Liver (tissue), 7 donors: ENCODE measurements at regions not wholly inside any gene's neighbourhood (a gene's known extent, or its start where the extent isn't known, plus 50 kb on each side); places are given as distances from the start of the nearest gene placed in this dataset.
"Not testable (repeated sequence)": the region's sequence is repeated elsewhere in the genome, so short reads cannot be mapped to it uniquely, and the experiment has no call there.

Experiments
- DNase-seq: peaks from one replicate; pipeline ENCODE4 v3.0.0-alpha.2; 2017; ENCODE audit warnings: low spot score
- H3K27ac ChIP-seq, 2 donors: one replicate each; pipeline ENCODE4 v1.7.0; 2013; ENCODE audit warnings: inconsistent platforms in 2 of 2, low read length in 2 of 2, control low read depth in 1 of 2, low read depth in 1 of 2, mild to moderate bottlenecking in 1 of 2
- H3K27me3 ChIP-seq, 4 donors: one replicate each; pipeline versions ENCODE4 v1.6.1 to v1.7.0; 2013; ENCODE audit warnings: low read length in 3 of 4, inconsistent platforms in 1 of 4, mild to moderate bottlenecking in 1 of 4, moderate library complexity in 1 of 4; ENCODE audit not compliant: control insufficient read depth in 4 of 4, insufficient read depth in 4 of 4
- H3K36me3 ChIP-seq, 4 donors: one replicate each; pipeline versions ENCODE4 v1.6.1 to v1.7.0; 2013; ENCODE audit warnings: low read length in 3 of 4, mild to moderate bottlenecking in 3 of 4, low read depth in 1 of 4, moderate library complexity in 1 of 4; ENCODE audit not compliant: control insufficient read depth in 4 of 4, insufficient read depth in 3 of 4
- H3K4me1 ChIP-seq, 4 donors: one replicate each; pipeline versions ENCODE4 v1.6.1 to v1.7.0; 2013; ENCODE audit warnings: low read length in 3 of 4, mild to moderate bottlenecking in 3 of 4, moderate library complexity in 1 of 4; ENCODE audit not compliant: control insufficient read depth in 4 of 4, insufficient read depth in 4 of 4
- H3K4me3 ChIP-seq, 3 donors: one replicate each; pipeline versions ENCODE4 v1.6.1 to v1.7.0; 2013; ENCODE audit warnings: low read length in 3 of 3, control low read depth in 1 of 3, low read depth in 1 of 3, mild to moderate bottlenecking in 1 of 3
- H3K9ac ChIP-seq, 2 donors: one replicate each; pipeline ENCODE4 v1.7.0; 2013; ENCODE audit warnings: low read length in 2 of 2, mild to moderate bottlenecking in 2 of 2, moderate library complexity in 2 of 2, control low read depth in 1 of 2, low read depth in 1 of 2
- H3K9me3 ChIP-seq, 4 donors: one replicate each; pipeline versions ENCODE4 v1.6.1 to v1.7.0; 2013; ENCODE audit warnings: low read length in 3 of 4; ENCODE audit not compliant: control insufficient read depth in 4 of 4
- EGR1 ChIP-seq, 2 donors: IDR thresholded peaks; 2 replicates each; pipeline ENCODE4 v1.6.1; 2016 to 2018; ENCODE audit warnings: antibody characterized with exemption in 2 of 2, low read depth in 2 of 2
- FOXA2 ChIP-seq: IDR thresholded peaks from 2 replicates; pipeline ENCODE4 v1.6.1; 2016; ENCODE audit warnings: antibody characterized with exemption
- GABPA ChIP-seq, 2 donors: IDR thresholded peaks in 1 of 2; conservative IDR thresholded peaks in 1 of 2; 2 replicates each; pipeline ENCODE4 v1.6.1; 2016; ENCODE audit warnings: antibody characterized with exemption in 2 of 2, mild to moderate bottlenecking in 1 of 2, moderate library complexity in 1 of 2
- HNF4A ChIP-seq, 2 donors: conservative IDR thresholded peaks; 2 replicates each; pipeline ENCODE4 v1.6.1; 2016; ENCODE audit warnings: antibody characterized with exemption in 2 of 2, mild to moderate bottlenecking in 2 of 2
- JUND ChIP-seq, 2 donors: IDR thresholded peaks; 2 replicates each; pipeline ENCODE4 v1.6.1; 2016; ENCODE audit warnings: antibody characterized with exemption in 2 of 2
- NR2F2 ChIP-seq: IDR thresholded peaks from 2 replicates; pipeline ENCODE4 v1.6.1; 2016; ENCODE audit warnings: antibody characterized with exemption
- RXRA ChIP-seq, 2 donors: IDR thresholded peaks; 2 replicates each; pipeline ENCODE4 v1.6.1; 2017 to 2018; ENCODE audit warnings: antibody characterized with exemption in 2 of 2, mild to moderate bottlenecking in 1 of 2
- SP1 ChIP-seq: IDR thresholded peaks from 2 replicates; pipeline ENCODE4 v1.6.1; 2018; ENCODE audit warnings: antibody characterized with exemption, mild to moderate bottlenecking
- TAF1 ChIP-seq: conservative IDR thresholded peaks from 2 replicates; pipeline ENCODE4 v1.6.1; 2016; ENCODE audit warnings: antibody characterized with exemption, mild to moderate bottlenecking
- WGBS: extraction: QIAGEN DNeasy Blood & Tissue Kit; methylation state at CpG from one replicate; pipeline ENCODE4 v1.1.7; 2013; 5-methylcytosine and 5-hydroxymethylcytosine counted together
- TF ChIP-seq, protein P1 (sequence below): IDR thresholded peaks from 2 replicates; pipeline ENCODE4 v1.6.1; 2016; ENCODE audit warnings: antibody characterized with exemption
- TF ChIP-seq, protein P2 (sequence below): IDR thresholded peaks from 2 replicates; pipeline ENCODE4 v1.6.1; 2016; ENCODE audit warnings: antibody characterized with exemption, mild to moderate bottlenecking
- TF ChIP-seq, protein P3 (sequence below): IDR thresholded peaks from 2 replicates; pipeline ENCODE4 v1.6.1; 2016; ENCODE audit warnings: antibody characterized with exemption
- TF ChIP-seq, protein P4 (sequence below): IDR thresholded peaks from 2 replicates; pipeline ENCODE4 v1.6.1; 2016; ENCODE audit warnings: antibody characterized with exemption
- donor health status: healthy.
- donor health status: healthy.
- donor health status: healthy.
- donor health status: healthy.

DNA sequence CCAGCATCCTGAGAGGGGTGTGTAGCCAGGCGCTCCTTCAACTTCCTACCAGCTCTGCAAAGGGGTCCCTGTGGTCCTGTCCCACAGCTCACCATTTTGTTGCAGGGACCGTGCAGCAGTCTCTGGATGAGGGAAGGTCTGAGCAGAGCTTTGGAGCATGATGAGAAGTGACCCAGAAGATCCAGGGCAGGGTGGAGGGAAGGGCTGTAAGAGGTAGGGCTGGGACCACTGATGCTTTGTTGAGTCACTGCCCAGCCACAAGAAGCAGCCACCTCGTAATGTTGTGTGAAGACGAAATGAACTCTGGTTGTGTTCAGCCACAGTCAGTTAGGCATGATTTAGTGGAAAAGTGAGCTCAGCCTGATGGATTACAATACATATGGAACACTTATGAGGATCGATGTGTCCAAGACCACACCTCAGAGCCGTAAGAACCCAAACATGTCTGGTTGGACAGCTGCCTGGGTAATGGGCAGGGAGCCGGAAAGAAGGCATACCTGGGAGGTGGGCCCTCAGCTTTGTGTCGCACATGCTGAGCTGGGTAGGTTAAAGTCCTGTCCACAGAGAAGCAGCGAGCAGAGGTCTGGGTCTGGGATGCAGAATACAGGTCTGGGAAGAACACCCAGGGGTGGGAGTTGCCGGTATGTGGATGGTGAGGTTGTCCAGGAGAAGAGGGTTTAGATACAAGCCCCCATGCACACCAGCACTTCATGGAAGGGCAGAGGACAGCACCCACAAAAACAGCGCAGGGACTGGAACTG lies 250.1 kb downstream of the GADD45G start:
- H3K4me3 ChIP-seq: no peak overlapping the region
- H3K9me3 ChIP-seq: no peaks in the 10 kb centered on the region
- H3K36me3 ChIP-seq: no peaks in the 10 kb centered on the region
- H3K27ac ChIP-seq: no peak overlapping the region
- TF ChIP-seq TAF1: no peak
- TF ChIP-seq RXRA (IDR thresholded peaks at IDR 0.05): no peak
- no peak for TF ChIP-seq NR2F2
- TF ChIP-seq FOXA2: no peak
- TF ChIP-seq, protein P1, sequence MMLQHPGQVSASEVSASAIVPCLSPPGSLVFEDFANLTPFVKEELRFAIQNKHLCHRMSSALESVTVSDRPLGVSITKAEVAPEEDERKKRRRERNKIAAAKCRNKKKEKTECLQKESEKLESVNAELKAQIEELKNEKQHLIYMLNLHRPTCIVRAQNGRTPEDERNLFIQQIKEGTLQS: no peak
- TF ChIP-seq EGR1 (IDR thresholded peaks at IDR 0.05; ENCODE audit: low read depth in 2 of 2): no peak
- TF ChIP-seq, protein P2, sequence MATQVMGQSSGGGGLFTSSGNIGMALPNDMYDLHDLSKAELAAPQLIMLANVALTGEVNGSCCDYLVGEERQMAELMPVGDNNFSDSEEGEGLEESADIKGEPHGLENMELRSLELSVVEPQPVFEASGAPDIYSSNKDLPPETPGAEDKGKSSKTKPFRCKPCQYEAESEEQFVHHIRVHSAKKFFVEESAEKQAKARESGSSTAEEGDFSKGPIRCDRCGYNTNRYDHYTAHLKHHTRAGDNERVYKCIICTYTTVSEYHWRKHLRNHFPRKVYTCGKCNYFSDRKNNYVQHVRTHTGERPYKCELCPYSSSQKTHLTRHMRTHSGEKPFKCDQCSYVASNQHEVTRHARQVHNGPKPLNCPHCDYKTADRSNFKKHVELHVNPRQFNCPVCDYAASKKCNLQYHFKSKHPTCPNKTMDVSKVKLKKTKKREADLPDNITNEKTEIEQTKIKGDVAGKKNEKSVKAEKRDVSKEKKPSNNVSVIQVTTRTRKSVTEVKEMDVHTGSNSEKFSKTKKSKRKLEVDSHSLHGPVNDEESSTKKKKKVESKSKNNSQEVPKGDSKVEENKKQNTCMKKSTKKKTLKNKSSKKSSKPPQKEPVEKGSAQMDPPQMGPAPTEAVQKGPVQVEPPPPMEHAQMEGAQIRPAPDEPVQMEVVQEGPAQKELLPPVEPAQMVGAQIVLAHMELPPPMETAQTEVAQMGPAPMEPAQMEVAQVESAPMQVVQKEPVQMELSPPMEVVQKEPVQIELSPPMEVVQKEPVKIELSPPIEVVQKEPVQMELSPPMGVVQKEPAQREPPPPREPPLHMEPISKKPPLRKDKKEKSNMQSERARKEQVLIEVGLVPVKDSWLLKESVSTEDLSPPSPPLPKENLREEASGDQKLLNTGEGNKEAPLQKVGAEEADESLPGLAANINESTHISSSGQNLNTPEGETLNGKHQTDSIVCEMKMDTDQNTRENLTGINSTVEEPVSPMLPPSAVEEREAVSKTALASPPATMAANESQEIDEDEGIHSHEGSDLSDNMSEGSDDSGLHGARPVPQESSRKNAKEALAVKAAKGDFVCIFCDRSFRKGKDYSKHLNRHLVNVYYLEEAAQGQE: no peak
- no peak for TF ChIP-seq JUND (IDR thresholded peaks at IDR 0.05)
- TF ChIP-seq GABPA (IDR thresholded peaks at IDR 0.05 in 1 of 2, conservative IDR thresholded peaks at IDR 0.05 in 1 of 2): no peak
- no peak for TF ChIP-seq SP1
- TF ChIP-seq, protein P3, sequence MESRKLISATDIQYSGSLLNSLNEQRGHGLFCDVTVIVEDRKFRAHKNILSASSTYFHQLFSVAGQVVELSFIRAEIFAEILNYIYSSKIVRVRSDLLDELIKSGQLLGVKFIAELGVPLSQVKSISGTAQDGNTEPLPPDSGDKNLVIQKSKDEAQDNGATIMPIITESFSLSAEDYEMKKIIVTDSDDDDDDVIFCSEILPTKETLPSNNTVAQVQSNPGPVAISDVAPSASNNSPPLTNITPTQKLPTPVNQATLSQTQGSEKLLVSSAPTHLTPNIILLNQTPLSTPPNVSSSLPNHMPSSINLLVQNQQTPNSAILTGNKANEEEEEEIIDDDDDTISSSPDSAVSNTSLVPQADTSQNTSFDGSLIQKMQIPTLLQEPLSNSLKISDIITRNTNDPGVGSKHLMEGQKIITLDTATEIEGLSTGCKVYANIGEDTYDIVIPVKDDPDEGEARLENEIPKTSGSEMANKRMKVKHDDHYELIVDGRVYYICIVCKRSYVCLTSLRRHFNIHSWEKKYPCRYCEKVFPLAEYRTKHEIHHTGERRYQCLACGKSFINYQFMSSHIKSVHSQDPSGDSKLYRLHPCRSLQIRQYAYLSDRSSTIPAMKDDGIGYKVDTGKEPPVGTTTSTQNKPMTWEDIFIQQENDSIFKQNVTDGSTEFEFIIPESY: no peak
- TF ChIP-seq, protein P4, sequence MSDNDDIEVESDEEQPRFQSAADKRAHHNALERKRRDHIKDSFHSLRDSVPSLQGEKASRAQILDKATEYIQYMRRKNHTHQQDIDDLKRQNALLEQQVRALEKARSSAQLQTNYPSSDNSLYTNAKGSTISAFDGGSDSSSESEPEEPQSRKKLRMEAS: no peak
- no peak for TF ChIP-seq HNF4A (conservative IDR thresholded peaks at IDR 0.05)
- H3K27me3 ChIP-seq: no peaks in the 10 kb centered on the region
- no peak overlapping the region for H3K9ac ChIP-seq
- no peak for DNase-seq
- H3K4me1 ChIP-seq: no peaks in the 10 kb centered on the region
- 96% methylated on average over 11 of the region's 11 CpGs for WGBS

DNA sequence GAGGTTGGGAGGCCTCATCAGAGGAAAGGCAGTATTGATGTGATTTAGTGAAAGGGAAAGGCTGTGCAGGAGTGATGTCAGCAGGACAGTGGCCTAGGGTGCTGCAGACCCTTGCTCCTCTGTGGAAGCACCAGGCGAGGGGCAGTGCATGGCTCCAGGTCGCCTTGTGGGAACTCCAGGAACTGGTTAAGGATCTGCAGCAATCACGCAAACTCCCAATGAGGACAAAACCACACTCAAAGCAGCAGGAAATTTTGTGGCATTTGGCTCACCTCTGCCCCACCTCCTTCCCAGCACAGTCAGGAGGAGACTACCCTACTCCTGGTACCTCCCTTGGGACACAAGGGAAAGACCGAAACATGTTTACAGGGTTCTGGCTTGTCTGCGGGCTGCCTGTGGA lies 251.5 kb downstream of the GADD45G start:
- not testable (repeated sequence) for DNase-seq
- WGBS: 96% methylated on average over 5 of the region's 5 CpGs

DNA sequence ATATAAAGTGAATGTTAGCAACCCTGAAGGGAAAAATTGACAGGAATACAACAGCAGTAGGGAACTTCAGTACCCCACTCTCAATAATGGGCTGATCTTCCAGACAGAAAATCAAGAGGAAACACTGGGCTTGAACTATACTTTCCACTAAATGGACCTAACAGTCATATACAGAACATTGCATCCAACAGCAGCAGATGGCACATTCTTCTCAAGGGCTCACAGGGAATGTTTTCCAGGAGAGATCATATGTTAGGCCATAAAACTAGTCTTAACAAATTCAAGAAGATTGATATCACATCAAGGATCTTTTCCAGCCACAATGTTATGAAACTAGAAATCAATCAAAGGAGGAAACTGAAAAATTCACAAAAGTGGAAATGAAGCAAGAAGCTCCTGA lies 252.1 kb downstream of the GADD45G start:
- not testable (repeated sequence) for H3K4me1 ChIP-seq, H3K27ac ChIP-seq, H3K4me3 ChIP-seq, H3K27me3 ChIP-seq, H3K9me3 ChIP-seq, DNase-seq, H3K36me3 ChIP-seq, H3K9ac ChIP-seq

More for the DNA sequence above, 251.5 kb downstream of the GADD45G start:
- not testable (repeated sequence) for H3K27me3 ChIP-seq, H3K27ac ChIP-seq, H3K4me3 ChIP-seq, H3K36me3 ChIP-seq, H3K9ac ChIP-seq, H3K9me3 ChIP-seq, H3K4me1 ChIP-seq
